HG03439 (cell line): ENCODE measurements at regions not wholly inside any gene's neighbourhood (a gene's known extent, or its start where the extent isn't known, plus 50 kb on each side); places are given as distances from the start of the nearest gene placed in this dataset.
"Not testable (repeated sequence)": the region's sequence is repeated elsewhere in the genome, so short reads cannot be mapped to it uniquely, and the experiment has no call there.

Experiments
- ATAC-seq: cut with Tn5 transposase; IDR thresholded peaks from one replicate; pipeline ENCODE4 v1.9.1; 2021; ENCODE audit warnings: mild to moderate bottlenecking, moderate library complexity; ENCODE audit not compliant: unreplicated experiment

DNA sequence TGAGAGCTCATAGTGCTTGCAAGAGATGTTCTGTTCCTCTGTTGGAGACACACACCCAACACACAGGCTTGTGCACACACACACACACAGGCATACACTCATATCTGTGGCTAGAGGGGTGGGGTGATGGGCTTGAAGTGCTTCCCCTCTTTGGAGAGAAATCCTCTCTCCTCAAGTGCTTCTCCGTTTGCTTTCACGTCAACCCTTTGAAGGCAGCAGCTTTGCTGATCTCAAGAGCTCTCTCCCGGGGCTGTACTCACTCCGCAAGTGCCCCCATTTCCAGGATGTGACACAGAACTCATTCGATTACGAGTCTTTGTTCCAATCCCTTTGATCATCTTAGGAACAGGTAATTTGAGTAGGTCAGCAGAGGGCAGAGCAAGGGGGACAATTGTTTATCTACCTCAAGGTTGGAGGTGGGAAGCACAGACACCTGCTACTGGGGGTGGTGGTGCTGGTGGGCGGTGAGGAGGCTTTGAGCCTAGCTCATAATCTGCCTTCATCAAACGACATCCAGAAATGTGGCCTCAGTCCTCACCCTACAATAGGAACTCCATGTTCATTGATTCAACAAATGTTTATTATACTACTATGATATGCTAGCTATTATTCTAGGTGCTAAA lies 529.8 kb upstream of the CADM1 start:
- ATAC-seq, result no peak

GRCh38 chr11:116030697-116031331 lies 526.6 kb upstream of the CADM1 start:
- no peak for ATAC-seq

DNA sequence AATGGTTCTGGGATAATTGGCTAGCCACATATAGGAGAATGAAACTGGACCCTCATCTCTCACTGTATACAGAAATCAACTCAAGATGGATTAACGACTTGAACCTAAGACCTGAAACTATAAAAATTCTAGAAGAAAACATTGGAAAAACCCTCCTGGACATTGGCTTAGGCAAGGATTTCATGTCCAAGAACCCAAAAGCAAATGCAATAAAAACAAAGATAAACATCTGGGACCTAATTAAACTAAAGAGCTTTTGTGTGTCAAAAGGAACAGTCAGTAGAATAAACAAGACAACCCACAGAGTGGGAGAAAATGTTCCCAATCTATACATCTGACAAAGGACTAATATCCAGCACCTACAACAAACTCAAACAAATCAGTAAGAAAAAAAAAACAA lies 524.3 kb upstream of the CADM1 start:
- ATAC-seq, result not testable (repeated sequence)

DNA sequence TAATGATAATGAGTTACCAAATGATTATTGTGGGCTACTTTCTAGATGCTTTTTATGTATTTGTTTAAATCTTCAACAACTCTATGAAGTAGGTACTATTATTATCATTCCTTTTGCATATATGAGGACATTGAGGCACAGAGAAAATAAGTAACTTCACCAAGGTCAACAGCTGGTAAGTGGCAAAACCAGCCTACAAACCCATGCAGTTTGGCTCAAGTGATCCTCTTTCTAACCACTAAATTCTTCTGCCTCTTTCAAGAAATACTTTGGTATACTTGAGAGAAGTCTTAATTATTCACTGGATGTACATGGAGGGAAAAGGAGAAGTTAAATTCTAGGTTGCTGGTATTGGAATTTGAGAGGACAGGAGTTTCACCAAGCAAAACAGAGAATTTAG lies 495.2 kb upstream of the CADM1 start:
- no peak for ATAC-seq

GRCh38 chr11:115996808-115997188 lies 492.6 kb upstream of the CADM1 start:
- ATAC-seq, result no peak

DNA sequence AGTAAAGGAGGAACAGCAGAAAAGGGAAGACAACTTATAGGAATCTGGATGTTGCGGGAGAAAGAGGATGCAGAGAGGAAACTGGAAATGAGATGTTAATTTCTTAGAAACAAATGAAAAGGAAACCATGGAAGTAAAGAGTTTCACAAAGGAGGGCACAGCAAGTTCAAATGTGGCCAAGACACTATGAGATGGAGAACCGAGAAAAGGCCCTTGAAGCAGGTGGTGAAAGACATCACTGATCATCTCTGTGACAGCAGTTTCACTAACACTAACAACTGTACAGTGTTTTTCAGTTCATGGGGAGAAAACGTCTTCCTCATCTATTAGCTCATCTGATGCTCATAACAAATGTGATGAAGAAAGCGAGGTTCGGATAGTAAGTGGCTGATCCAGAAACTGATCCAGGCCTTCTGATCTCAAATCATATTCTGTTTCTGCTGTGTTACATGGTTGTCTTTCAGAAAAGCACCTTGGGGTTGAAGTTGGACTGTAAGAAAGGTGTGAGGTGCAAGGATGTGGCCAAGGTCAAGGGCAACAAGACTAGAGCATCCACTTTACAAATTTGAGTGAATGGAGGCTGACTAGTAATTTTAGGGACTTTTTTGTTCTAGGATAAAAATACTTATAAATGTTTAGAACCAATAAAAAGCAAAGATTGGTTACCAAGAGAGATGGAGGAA lies 492.1 kb upstream of the CADM1 start:
- ATAC-seq, result peak; percentile 93

- no peak for ATAC-seq
These were observed 489.4 kb upstream of the CADM1 start for GRCh38 chr11:115993590-115993989.

GRCh38 chr11:115990004-115990447 lies 485.8 kb upstream of the CADM1 start:
- ATAC-seq, result no peak

DNA sequence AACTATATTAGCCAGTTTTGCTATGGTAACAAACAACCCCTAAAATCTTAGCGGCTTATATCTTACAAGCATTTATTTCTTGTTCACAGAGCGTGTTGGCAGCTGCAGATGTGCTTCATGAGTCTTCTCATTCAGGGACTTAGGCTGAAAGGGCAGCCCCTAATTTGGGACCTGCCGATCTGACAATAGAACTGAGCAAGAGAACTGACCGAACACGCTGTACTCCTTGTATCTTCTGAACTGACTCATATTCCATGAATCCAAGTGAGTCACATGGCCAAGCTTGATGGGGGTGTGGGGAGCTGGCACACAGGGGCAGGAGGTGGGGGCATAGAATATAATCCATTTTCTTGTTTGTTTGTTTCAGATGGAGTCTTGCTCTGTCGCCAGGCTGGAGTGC lies 481.7 kb upstream of the CADM1 start:
- no peak for ATAC-seq

GRCh38 chr11:115984228-115984627 lies 480.0 kb upstream of the CADM1 start:
- ATAC-seq, result no peak

GRCh38 chr11:115982666-115983065 lies 478.5 kb upstream of the CADM1 start:
- ATAC-seq, result no peak

GRCh38 chr11:115981814-115982471 lies 477.7 kb upstream of the CADM1 start:
- no peak for ATAC-seq

DNA sequence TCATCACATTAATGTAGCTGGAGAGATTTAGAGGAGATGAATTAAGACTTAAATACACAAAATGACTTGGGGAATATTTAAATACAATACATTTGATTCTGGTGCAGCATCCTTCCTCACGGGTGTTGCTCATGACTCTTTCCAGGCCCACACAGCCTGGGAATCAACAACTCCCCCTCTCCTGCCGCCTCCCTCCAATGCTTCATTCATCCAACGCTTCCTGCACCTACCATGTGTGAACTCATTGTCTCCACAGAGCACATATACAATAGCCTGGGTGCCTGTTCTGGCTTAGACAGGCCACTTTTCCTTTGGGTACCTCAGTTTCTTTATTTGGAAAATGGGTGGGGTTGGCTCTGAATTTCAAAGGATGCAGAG lies 476.9 kb upstream of the CADM1 start:
- ATAC-seq, result no peak

DNA sequence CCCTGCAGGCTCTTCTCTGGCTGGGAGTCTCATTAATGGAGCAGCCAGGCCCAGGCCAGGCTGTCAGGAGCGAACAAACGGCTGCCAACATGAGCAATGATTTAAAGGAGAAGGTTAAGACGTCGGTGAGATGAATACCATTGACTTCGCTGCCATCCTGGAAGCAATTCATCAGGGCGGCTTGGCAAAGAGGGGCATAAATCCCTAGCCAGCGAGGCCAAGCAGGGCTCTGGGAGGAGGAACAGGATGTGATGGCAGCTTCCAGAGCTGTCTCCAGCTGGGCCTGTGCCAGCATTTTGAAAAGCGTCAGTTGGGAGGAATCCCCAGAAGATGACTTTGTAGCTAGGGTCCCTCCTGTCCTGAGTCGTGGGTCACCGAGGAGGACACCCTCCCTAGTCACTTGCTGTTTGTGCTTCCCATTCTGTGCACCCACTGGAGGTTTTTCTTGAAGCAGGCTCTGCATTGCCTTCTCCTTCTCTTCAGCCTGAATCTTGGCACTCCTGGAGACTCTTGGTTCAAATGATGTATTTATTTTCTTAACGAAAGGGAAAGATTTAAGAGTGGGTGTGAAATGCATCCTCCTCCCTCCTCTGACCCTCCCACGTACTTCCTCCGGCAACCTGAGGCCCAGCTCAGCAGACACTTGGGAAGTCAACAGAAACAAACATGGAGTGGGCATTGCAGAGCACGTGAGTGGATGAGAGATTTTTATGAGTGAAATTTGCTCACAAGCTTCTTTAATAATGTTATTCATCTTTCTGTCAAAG lies 476.3 kb upstream of the CADM1 start:
- no peak for ATAC-seq

GRCh38 chr11:115974703-115975102 lies 470.5 kb upstream of the CADM1 start:
- no peak for ATAC-seq

DNA sequence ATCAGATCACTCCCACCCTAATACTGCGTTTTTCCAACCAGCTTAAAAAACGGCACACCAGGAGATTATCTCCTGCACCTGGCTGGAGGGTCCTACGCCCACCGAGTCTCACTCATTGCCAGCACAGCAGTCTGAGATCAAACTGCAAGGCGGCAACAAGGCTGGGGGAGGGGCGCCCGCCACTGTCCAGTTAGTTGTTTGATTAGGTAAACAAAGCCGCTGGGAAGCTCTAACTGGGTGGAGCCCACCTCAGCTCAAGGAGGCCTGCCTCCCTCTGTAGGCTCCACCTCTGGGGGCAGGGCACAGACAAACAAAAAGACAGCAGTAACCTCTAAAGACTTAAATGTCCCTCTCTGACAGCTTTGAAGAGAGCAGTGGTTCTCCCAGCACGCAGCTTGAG lies 463.0 kb upstream of the CADM1 start:
- ATAC-seq, result not testable (repeated sequence)

DNA sequence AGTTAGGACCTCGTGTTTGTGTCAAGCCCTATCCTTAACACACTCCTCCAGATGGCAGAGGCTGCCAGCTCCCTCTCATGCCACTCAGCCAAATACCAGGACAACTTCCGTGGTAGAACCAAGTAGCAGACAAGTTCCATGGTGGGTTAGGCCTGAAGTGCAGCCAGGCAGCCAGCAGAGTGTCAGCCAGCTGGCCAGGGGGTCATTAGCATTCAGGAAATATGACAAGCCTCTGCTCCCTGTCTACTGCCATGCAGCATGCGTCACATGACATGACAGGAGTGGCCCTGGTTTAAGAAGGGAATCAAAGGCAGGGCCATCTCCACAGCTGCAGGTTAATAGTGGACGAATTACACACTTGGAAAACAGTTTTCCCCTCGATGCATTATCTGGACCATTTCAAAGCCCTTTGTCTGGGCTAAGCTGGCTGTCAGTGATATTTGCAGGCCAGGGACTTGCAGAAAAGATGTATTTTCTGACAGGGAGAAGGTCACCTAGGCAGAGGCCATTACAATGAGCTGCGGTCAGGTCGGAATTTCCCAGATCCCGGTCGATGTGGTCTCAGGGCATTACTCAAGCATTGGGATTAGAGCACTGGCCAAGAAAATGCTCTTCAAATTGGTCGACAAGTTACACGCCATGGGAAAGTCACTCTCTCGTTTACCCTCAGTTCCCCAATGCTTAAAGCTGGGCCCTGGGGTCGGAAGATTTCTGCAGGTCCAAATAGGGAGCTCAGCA lies 461.7 kb upstream of the CADM1 start:
- ATAC-seq, result no peak

- no peak for ATAC-seq
These were observed 459.9 kb upstream of the CADM1 start for GRCh38 chr11:115964091-115964490.

DNA sequence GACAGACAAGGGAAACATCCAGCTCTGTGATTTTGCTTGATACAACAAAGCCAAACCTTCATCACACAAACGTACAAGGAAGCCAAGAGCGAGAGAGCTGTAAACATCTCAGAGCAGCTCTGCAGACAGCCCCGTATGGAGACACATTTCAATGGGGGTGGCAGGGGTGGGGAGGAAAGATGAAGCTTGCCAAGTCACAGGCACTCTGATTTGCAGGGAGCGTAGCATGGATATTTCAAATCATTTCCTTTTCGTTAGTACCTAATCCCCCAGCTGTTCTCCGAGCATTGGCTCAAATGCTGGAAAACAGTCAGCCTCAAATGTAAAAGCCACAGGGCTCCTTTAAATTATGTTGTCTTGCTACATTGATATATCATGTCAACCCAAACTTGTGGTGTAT lies 458.9 kb upstream of the CADM1 start:
- no peak for ATAC-seq
